OCI-LY3 (cell line): ENCODE measurements at regions not wholly inside any gene's neighbourhood (a gene's known extent, or its start where the extent isn't known, plus 50 kb on each side); places are given as distances from the start of the nearest gene placed in this dataset.

Experiments used
- H2AFZ ChIP-seq: fragments of 200-600, 300-600 bp; shearing (Covaris generic); 2 replicates; pipeline ENCODE4 v1.6.0; 2014; ENCODE audit warnings: antibody characterized with exemption, low read depth, low read length
- H3K27ac ChIP-seq: fragments of 200-600, 300-600 bp; sonication (generic); 2 replicates; pipeline ENCODE4 v1.5.1; 2014; ENCODE audit warnings: mild to moderate bottlenecking, low read length, moderate library complexity, mixed read lengths
- H3K27me3 ChIP-seq: fragments of 200-600, 300-600 bp; sonication (generic); 2 replicates; pipeline ENCODE4 v1.6.1; 2014; ENCODE audit warnings: low read depth, low read length, mixed read lengths
- H3K36me3 ChIP-seq: fragments of 200-600, 300-600 bp; sonication (generic); replicated peaks from 2 replicates; pipeline ENCODE3; 2014; ENCODE audit warnings: low read depth, low read length, mixed read lengths
- H3K4me1 ChIP-seq: fragments of 300-600, 200-600 bp; sonication (generic); 2 replicates; pipeline ENCODE4 v1.6.1; 2014; ENCODE audit warnings: low read length, mixed read lengths
- H3K4me2 ChIP-seq: fragments of 200-600, 300-600 bp; sonication (generic); 2 replicates; pipeline ENCODE4 v1.6.1; 2014; ENCODE audit warnings: low read length, mixed read lengths
- H3K4me3 ChIP-seq: fragments of 300-600, 200-600 bp; sonication (generic); 2 replicates; pipeline ENCODE4 v1.5.1; 2014; ENCODE audit warnings: antibody characterized with exemption, mild to moderate bottlenecking, low read length, moderate library complexity
- H3K79me2 ChIP-seq: fragments of 300-600, 200-600 bp; shearing (Covaris generic); 2 replicates; pipeline ENCODE4 v1.6.1; 2014; ENCODE audit warnings: mild to moderate bottlenecking, low read length, mixed read lengths
- H3K9ac ChIP-seq: fragments of 300-600, 200-600 bp; shearing (Covaris generic); 2 replicates; pipeline ENCODE4 v1.6.0; 2014; ENCODE audit warnings: mild to moderate bottlenecking, low read length, moderate library complexity
- H3K9me3 ChIP-seq: fragments of 200-600, 300-600 bp; shearing (Covaris generic); 2 replicates; pipeline ENCODE4 v1.6.1; 2014; ENCODE audit warnings: low read length, mixed read lengths; ENCODE audit not compliant: insufficient read depth
- H4K20me1 ChIP-seq: fragments of 200-600, 300-600 bp; sonication (generic); 2 replicates; pipeline ENCODE4 v1.6.1; 2016; ENCODE audit warnings: low read length, mixed read lengths; ENCODE audit not compliant: insufficient read depth
- CTCF ChIP-seq: fragments of 200-600, 300-600 bp; sonication (generic); IDR thresholded peaks from 2 replicates; pipeline ENCODE4 v1.5.1; 2014; ENCODE audit warnings: antibody characterized with exemption, low read length, low read depth
- EZH2phosphoT487 ChIP-seq: fragments of 200-600 bp; shearing (Covaris generic); IDR thresholded peaks from 2 replicates; pipeline ENCODE4 v1.6.1; 2018; ENCODE audit warnings: antibody characterized with exemption, mixed run types, low read depth

DNA sequence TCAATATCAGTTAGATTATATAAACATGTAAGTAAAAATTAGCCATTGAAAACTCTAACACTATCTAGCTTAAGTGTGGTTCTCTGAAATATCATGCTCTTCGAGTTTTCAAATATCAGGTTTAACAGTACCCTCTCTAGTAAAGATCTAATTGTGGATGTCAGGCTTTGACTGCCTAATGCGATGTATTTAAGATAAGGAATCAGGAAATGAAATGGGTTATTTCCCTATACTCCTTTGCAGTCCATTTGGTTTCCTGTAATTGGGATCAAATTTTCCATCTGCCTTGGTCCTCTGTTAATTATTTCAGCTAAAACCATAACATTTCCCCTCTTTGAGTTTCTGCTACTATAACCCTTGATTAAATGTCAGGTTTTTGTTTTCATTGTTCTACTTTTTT, 361.3 kb upstream of the MMS22L start:
- Histone ChIP-seq H3K9me3 (no peaks in the 10 kb centered on the region; the same call in 1 of the 2 replicates), H4K20me1 (no peaks in the 10 kb centered on the region), H3K27ac (no peak overlapping the region), H3K79me2 (no peaks in the 10 kb centered on the region), H2AFZ (no peak overlapping the region), H3K4me2 (no peak overlapping the region), H3K9ac (no peak overlapping the region), H3K27me3 (no peaks in the 10 kb centered on the region), H3K4me3 (no peak overlapping the region), H3K4me1 (no peaks in the 10 kb centered on the region), H3K36me3 (peaks cover 3% of the 10 kb centered on the region)
- TF ChIP-seq CTCF = no peak
- no peak for TF ChIP-seq EZH2phosphoT487

GRCh38 chr6:97645757-97646156, 362.7 kb upstream of the MMS22L start:
- Histone ChIP-seq H3K79me2 (no peaks in the 10 kb centered on the region), H3K4me3 (no peak overlapping the region), H3K4me2 (no peak overlapping the region), H3K27me3 (no peaks in the 10 kb centered on the region), H3K36me3 (no peaks in the 10 kb centered on the region), H2AFZ (no peak overlapping the region), H3K27ac (no peak overlapping the region), H3K9ac (no peak overlapping the region), H3K4me1 (no peaks in the 10 kb centered on the region), H3K9me3 (no peaks in the 10 kb centered on the region; the same call in 1 of the 2 replicates), H4K20me1 (no peaks in the 10 kb centered on the region)
- no peak for TF ChIP-seq CTCF
- no peak for TF ChIP-seq EZH2phosphoT487

- H3K4me1 ChIP-seq = no peaks in the 10 kb centered on the region
- H4K20me1 ChIP-seq = no peaks in the 10 kb centered on the region
- H3K9ac ChIP-seq = no peak overlapping the region
- TF ChIP-seq EZH2phosphoT487 (no peak), CTCF (no peak)
- no peak overlapping the region for H2AFZ ChIP-seq
- no peak overlapping the region for H3K4me2 ChIP-seq
- H3K27me3 ChIP-seq = no peaks in the 10 kb centered on the region
- H3K36me3 ChIP-seq = no peaks in the 10 kb centered on the region
- H3K4me3 ChIP-seq = no peak overlapping the region
- no peak overlapping the region for H3K27ac ChIP-seq
- no peaks in the 10 kb centered on the region for H3K9me3 ChIP-seq
- no peaks in the 10 kb centered on the region for H3K79me2 ChIP-seq
Observed at GRCh38 chr6:97653076-97653475, 370.1 kb upstream of the MMS22L start.

GRCh38 chr6:97653517-97653916, 370.5 kb upstream of the MMS22L start:
- H3K4me2 ChIP-seq = no peak overlapping the region
- H3K36me3 ChIP-seq = no peaks in the 10 kb centered on the region
- H3K9me3 ChIP-seq = no peaks in the 10 kb centered on the region
- H4K20me1 ChIP-seq = no peaks in the 10 kb centered on the region
- H3K27ac ChIP-seq = no peak overlapping the region
- no peaks in the 10 kb centered on the region for H3K79me2 ChIP-seq
- TF ChIP-seq CTCF = no peak
- TF ChIP-seq EZH2phosphoT487 = no peak
- H3K9ac ChIP-seq = no peak overlapping the region
- no peak overlapping the region for H2AFZ ChIP-seq
- H3K27me3 ChIP-seq = no peaks in the 10 kb centered on the region
- H3K4me3 ChIP-seq = no peak overlapping the region
- no peaks in the 10 kb centered on the region for H3K4me1 ChIP-seq
